HG03159 (cell line): ENCODE measurements at regions not wholly inside any gene's neighbourhood (a gene's known extent, or its start where the extent isn't known, plus 50 kb on each side); places are given as distances from the start of the nearest gene placed in this dataset.

Experiments used
- ATAC-seq: cut with Tn5 transposase; IDR thresholded peaks from one replicate; pipeline ENCODE4 v1.9.1; 2021; ENCODE audit warnings: mild to moderate bottlenecking, moderate library complexity; ENCODE audit not compliant: unreplicated experiment

DNA sequence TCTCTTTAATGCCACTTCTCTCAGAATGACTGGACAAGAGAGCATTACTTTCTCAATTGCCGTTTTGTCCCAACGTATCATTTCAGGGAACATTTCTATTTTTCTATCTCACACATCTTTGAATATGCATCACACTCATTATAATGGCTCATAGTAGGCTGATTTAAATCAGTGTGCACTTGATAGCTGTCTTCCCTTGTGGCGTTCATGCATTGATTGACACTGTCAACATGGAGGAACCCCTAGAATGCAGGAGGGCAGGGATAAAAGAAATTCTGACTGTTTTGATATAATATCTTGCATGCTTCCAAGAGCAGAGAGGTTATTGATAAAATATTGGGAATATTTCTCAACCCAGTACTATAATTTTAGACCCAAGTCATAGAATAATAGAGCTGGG, 1528.9 kb upstream of the FLRT2 start:
- ATAC-seq, result no peak

DNA sequence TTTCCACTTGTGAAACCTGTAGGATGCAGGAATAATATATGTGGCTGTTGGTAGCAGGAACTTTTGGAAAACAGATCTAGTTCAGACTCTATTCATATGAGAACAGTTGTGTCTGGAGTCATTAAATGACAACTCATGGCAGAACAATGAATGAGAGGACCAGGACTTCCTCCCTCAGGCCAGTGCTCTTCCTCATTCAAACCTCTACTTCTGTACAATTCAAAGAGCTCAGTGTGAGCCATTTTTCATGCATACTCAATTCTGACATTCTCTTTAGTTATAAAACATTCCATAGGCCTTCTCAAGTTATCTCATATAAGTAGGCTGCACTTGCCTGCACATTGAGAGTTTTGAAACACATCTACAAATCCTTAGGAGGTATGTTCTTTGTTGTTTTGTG, 1526.6 kb upstream of the FLRT2 start:
- ATAC-seq, result no peak

DNA sequence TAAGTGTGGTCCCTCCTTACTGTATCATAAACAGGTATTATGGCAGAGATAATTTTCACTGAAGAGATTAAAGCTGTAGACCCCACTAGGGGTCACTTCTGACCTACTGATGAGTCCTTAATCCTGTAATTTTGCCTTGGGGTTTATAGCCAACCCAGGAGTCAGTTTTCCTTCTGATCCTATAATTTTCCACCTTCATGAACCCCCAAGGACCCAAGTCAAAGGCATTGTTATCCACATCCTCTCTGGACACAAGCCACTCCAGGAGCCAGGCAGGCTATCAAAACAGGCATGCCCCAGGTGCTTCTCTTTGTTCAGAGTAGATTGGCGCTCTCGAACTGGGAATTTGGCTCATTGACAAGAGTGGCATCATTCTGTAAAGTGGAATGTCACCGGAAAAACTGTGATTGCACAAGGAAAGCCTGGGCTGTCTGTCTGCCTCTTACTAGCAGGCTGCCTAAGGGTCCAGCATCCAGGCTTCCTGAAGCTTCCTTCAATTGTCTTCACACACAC, 1523.2 kb upstream of the FLRT2 start:
- ATAC-seq, result no peak

DNA sequence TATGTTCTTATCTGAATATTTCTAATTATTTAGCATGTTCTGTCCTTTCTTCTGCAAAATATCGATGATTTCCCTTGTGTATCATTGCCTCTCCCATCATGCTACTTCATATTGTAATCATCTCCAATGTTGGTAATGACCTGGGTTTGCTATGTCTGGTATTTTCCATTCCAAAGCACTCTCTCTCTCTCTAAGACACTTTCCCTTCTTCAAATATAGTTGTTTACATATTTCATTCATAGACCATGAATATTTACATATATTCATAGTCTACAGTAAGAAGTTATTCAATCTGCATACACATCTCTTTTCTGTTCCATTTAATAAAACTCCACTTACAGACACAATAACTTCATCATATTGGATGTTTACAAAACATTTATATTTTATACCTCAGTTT, 1516.5 kb upstream of the FLRT2 start:
- no peak for ATAC-seq

DNA sequence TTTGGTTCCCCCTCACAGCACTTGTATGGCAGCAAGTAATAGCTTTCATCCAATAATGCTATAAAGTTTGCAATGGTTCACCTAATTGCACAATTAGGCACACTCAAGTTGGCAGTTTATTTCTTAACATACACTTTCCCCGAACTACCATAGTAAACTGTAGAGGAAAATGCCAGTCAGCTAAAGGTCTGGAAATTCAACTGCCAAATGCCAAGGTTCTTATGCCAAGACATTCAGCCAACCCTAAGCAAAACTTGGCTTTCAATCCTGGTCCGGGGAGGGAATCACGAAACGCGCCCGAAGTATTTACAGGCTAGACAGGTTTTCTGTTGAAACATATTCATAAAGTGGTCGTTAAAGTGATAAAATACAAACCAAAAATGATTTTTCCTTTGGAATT, 1512.4 kb upstream of the FLRT2 start:
- no peak for ATAC-seq

DNA sequence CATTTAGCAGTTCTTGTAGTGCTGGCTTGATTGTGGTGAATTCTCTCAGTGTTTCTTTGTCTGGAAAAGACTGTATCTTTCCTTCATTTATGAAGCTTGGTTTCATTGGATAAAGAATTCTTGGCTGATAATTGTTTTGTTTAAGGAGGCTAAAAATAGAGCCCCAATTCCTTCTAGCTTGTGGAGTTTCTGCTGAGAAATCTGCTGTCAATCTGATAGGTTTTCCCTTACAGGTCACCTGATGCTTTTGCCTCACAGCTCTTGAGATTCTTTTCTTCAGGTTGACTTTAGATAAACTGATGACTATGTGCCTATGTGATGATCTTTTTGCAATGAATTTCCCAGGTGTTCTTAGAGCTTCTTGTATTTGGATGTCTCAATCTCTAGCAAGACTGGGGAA, 1508.5 kb upstream of the FLRT2 start:
- ATAC-seq, result no peak

DNA sequence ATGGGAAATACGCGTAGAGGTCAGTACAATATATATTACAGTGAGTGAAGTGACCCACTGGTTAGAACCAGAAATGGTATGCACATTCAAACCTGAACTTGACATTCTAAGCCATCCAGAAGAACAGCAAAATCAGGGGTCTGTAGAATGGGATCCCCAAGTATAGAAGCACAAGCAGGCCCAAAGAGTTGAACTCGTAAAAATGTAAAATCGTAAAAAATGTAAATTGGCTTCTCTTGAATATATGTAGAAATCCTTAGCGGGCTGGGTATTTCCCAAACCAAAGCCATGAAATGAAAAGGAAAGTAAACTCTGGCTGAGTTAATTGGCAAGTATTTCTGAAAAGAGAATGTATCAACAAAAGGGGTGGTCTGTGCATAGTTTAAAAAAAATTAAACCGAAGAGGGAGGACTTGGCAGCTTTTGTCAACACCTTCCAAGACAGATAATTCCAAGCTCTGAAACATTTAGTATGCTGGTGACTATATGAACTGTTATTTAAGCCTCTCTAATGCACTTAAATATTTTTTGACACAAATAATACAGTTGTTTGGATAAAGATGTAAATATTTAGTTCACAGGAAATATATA, 1505.6 kb upstream of the FLRT2 start:
- ATAC-seq, result no peak

DNA sequence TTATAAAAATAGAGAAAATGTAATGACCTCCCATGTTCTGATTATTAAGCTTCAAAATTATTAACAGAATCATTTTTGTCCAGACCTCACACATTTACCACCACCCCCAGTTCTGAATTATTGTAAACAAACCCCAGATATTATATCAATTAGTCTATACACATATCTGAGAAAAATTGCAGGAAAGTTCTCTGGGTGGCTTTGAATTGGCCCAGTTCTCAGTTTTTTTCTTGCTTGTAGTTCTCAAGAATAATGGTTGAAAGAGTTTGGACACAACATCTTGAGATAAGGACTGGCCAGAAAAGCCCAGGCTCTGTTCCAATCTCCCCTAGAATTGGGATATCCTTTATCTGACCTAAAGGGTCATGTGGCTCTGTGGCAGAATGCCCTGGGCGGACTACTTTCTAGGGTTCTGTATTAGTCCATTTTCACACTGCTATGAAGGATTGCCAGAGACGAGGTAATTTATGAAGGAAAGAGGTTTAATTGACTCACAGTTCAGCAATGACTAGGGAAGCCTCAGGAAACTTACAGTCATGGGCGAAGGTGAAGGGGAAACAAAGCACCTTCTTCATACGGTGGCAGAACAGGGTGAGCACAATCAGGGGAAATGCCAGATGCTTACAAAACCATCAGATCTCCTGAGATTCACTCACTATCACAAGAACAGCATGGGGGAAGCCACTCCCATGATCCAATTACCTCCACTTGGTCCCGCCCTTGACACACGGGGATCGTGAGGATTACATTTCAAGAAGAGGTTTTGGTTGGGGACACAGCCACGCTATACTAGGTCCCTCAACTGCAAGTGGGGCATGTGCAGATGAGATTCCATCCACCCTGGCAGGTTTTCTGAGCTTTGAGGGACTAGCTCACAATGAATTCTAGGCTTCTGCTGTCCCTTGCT, 1504.6 kb upstream of the FLRT2 start:
- ATAC-seq, result no peak

DNA sequence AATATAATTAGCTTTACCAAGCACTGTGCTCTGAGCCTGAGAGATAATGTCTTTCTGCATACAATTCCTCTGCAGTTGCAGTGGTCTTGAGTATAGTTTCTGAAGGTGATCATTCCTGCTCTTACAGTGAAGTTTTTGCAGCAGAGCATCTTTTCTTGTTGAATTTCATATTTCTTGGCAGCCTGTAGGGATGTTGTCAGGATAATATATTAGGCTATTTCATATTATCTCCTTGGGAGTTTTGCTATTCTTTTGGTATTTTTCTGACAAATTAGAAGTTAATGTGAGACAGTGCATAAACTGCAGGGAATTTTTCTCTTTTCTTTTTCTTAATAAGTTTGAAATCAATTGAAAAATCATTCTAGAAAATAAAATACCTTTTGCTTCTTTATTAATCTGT, 1502.6 kb upstream of the FLRT2 start:
- ATAC-seq, result no peak

DNA sequence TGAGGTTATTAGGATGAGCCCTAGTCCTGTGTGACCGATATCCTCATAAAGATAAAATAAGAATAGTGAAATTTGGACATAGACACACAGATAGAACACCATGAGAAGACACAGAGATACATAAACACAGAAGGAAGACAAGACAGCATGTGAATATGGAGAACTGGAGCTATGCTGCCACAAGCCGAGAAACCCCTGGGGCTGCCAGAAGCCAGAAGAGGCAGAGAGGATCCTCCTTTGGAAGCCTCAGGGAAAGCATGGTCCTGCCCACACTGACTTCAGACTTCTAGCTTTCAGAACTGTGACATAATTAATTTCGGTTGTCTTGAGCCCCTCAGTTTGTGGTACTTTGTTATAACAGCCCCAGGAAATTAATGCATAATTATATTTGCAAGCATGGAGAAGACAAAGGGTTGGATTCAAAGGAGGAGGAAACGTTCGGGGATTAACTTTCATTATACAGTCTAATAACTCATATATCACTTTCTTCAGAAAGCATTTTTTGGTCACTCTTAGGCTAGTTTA, 1501.8 kb upstream of the FLRT2 start:
- no peak for ATAC-seq

DNA sequence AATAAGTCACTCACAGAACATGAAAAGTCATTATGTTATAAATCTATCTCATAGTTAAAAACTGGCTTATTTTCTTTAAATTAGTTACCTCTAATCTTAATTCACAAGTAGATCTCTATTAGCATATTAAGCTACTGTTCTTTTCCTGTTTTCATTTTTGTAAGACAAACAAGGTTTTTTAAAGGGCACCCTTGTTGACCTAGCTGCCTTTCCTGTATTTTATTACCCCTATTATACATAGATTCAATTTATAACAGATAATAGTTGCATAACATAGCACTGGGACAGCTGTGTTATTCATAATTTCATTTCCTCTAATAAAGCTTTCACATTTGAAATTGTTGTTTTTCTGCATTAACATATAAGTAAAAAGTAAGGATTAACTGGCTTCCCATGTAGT, 1500.7 kb upstream of the FLRT2 start:
- ATAC-seq, result no peak

DNA sequence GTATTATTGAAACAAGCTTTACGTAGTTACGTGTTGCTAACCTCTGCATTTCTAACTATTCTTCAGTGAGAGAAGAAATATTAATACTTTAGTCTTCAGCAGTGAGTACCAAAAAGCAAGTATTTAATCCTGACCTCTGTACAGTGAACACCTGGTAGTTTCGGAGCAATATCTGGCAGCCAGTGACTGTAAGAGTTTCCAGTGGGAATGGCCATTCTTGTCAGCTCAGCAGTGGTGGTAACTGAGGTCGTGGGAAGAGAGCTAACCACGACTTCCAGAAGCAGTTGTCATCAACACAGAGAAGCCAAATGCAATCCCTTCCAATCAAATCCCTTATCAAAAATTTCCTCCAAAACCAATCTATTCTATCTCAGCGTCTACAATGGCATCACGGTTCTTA, 1500.2 kb upstream of the FLRT2 start:
- no peak for ATAC-seq

DNA sequence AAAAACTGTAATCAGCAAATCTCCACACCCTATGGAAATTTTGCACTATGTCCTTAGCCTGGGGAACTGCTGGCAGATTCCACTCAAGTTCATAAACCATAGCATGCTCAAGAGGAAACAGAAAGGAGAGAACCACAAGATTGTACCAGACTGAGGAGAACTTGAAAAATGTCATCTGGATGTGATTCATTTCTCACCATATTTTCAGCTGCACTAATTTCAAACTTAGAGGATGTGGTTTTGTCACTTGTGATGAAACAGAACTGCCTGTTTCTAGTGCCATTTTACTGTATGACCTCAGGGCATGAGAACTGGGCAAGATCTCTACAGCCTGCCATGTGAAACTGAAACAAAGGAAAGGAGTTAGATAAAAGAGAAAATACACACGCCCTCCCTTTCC, 1493.1 kb upstream of the FLRT2 start:
- ATAC-seq, result no peak

DNA sequence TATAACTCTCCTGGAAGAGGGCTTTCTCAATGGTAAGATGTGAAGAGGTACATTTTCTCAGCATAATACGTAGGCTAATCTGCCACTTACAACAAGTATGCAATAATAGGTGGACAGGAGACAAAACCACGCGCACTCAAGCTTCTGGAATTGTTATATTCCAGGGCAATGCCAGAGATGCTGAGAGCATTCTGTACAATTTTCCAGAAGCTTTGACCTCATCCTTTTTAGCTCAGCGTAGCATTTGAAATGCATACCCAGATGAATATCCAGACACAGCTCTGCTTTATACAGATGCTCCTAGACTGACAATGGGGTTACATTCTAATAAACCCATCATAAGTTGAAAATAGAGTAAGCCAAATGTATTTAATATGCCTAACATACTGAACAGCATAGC, 1492.4 kb upstream of the FLRT2 start:
- no peak for ATAC-seq

DNA sequence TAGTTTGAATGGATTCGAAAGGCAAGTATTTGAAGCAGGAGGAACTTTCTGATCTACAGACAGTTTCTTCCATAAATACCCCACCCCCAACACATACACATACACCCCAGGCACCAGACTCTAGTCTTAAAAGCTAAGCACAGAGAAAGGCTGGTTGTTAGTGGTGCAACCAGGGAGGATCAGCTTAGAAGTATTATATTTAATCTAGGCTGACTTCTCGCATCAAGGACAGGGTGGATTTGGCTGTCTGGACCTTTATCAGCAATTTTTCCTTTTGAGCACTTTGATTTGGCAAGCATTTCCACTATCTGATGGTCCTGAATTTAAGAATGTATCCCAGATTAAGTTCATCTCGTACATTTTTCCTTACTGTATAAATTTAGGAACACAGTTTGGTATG, 1489.8 kb upstream of the FLRT2 start:
- no peak for ATAC-seq

DNA sequence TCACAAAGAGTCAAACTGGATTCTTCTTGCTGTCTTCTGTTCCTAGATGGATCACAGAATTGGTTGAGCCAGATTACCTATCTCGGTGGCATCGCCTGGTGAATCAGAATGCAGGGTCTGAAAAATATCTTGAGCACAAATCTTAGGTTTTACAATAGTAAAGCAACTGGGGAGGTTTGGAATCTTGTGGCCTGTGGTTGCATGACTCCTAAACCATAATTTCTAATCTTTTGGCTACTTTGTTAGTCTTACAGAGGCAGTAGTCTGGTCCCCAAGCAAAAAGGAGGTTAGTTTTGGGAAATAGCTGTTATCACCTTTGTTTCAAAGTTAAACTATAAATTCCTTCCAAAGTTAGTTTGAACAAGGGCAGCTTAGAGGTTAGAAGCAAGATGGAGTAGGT, 1488.5 kb upstream of the FLRT2 start:
- ATAC-seq, result no peak

DNA sequence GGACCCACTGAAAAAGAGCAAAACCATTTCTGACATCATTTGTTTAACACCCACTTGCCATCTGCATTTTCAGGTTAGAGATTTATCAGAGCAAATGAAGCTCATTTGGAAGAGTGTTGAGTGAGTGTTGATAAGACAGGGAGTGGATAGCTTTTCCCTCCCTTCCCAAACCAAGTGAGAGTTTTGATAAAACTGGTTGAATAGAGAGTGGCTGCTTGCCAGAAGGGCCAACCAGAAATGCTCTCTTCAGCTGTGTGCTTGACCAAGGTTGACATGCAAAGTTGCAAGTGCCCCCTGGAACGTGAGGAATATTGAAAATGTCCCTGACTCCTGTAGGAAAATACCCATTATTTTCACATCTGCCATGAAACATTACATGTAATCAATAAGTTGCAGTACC, 1487.0 kb upstream of the FLRT2 start:
- ATAC-seq, result no peak

DNA sequence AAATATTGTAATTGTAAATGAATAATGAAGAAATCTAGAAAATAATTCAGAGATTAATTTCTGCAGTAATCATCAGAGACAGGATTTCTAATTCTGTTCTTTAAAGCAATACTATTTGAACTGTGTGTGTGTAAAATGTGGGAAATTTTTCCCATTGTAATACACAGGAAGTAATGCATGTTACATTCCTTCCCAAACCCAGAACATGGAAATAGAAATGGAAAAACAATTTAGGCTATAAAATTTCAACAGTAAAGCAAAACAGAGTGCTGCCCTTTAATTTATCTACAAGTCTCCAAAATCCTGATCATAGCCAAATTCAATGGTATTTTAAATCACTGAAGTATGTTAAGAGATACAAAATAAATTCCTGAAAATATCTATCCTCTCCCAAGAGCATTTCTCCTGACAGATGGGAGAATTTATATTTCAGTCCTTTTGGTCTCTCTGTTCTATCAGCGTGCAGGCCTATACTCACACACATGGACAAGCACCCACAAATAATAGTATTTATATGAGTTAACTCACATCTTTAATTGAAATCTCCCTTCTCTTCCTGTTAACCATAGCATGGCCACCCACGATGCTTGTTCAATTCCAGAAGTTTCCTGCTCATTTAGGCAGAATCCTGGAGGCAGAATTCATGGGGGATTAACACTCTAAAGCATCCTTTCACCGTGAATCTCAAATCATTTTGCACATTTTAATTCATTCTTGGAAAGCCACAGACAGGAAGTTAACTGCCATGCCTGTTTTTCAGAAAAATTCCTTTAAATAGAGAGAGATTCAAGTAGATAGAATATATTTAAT, 1465.4 kb upstream of the FLRT2 start:
- ATAC-seq, result no peak

DNA sequence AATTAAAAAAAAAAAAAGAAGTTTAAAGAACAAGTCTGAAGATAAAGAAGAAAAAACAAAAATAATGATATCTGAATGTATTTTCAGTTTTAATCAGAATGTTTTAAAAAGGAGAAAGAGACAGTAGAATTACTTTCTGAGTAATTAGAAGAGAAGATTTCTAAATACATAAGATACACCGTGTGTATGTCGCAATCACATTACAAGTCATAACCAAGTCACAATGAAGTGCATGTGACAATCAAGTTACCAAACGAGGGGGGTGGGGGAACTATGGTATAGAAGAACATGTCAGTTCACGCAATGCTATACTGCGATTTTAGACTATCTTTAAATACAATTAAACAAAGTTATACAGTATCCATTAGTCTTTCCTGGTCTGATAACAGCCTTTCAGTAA, 1464.1 kb upstream of the FLRT2 start:
- no peak for ATAC-seq

DNA sequence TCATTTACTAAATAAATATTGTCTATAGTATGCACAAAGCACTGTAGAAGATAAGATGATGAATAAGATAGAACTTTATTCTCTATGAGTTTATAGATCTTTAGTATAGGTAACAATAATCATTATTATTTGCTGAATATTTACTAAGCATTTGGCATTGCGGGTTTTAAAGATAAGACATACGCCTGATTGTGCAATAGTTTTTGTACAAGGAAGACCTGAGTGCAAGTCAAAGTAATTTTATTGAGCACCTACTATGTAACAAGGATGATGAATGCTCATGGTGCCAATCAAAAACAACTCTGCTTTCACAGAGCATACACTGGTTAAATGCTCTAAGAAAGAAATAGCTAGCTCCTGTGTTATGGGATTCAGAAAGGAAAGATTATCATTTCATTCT, 1461.7 kb upstream of the FLRT2 start:
- ATAC-seq, result no peak

DNA sequence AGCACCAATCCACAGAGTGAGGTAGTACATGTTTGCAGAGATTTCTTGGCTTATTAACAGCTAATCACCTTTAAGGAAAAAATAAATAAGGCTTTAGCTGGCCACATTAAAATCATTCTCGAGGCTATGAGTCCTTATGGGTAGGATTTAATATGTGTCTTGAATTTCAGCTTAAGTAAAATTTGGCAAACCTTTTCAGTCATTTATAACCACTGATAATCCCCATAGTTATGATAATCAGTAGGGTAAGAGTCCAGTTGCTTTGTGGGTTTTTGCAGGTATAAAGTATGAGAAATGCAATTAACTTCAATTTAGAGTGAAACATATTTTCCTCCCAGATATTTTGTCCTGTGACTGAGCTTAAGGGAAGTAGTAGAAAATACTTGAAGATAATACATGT, 1458.9 kb upstream of the FLRT2 start:
- ATAC-seq, result no peak
